Keratinocyte (primary cell): ENCODE measurements at regions not wholly inside any gene's neighbourhood (a gene's known extent, or its start where the extent isn't known, plus 50 kb on each side); places are given as distances from the start of the nearest gene placed in this dataset.
A peak's percentile ranks its signal among the peaks of the same experiment; 100 is the strongest.

Experiments
- EZH2 ChIP-seq: IDR thresholded peaks from one replicate; pipeline ENCODE4 v1.6.1; 2012; ENCODE audit warnings: inconsistent platforms, mild to moderate bottlenecking, low read length, moderate library complexity
- TF ChIP-seq, protein P1 (sequence below), 3 experiments: IDR thresholded peaks in 1 of 3; conservative IDR thresholded peaks in 1 of 3; optimal IDR thresholded peaks in 1 of 3; 2 replicates in 2 of 3; 3 replicates in 1 of 3; pipeline versions ENCODE3 to v1.5.1; 2011; ENCODE audit warnings: low read length in 3 of 3, mild to moderate bottlenecking in 3 of 3, moderate library complexity in 2 of 3, control low read depth in 1 of 3, inconsistent platforms in 1 of 3; ENCODE audit not compliant: insufficient read depth in 2 of 3; ENCODE audit errors: extremely low read depth in 1 of 3

DNA sequence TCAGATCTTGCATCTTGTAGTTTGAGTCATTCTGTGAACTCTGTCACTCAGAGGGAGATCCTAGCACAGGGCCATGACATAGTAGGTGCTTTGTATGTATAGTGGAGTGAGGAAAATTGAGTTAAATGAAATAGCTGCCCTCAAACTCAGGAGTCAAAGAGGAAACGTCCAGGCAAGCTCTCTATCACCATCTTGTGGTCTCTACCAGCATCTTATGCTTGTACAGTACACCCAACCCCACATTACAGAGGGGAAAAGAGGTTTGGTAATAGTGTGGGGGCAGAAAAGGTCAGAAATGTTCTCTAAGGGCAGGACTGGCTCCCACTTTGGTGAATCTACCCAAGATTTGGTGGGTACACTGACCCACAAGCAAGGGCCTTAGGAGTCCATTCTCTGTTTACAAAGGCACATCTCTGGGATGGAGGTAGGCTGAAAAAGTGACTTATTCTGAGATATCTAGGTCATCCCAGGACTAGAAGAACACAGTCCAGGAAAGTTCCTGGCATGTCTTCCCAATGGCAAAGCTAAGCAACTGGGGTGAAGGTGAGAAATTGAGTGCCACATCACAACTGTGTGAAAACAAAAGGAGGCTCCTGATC, 131.8 kb downstream of the OR13H1 start:
- TF ChIP-seq, protein P1, sequence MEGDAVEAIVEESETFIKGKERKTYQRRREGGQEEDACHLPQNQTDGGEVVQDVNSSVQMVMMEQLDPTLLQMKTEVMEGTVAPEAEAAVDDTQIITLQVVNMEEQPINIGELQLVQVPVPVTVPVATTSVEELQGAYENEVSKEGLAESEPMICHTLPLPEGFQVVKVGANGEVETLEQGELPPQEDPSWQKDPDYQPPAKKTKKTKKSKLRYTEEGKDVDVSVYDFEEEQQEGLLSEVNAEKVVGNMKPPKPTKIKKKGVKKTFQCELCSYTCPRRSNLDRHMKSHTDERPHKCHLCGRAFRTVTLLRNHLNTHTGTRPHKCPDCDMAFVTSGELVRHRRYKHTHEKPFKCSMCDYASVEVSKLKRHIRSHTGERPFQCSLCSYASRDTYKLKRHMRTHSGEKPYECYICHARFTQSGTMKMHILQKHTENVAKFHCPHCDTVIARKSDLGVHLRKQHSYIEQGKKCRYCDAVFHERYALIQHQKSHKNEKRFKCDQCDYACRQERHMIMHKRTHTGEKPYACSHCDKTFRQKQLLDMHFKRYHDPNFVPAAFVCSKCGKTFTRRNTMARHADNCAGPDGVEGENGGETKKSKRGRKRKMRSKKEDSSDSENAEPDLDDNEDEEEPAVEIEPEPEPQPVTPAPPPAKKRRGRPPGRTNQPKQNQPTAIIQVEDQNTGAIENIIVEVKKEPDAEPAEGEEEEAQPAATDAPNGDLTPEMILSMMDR (optimal IDR thresholded peaks at IDR 0.05 in 1 of 3, IDR thresholded peaks at IDR 0.05 in 1 of 3, conservative IDR thresholded peaks at IDR 0.05 in 1 of 3; ENCODE audit: extremely low read depth in 1 of 3, insufficient read depth in 2 of 3, low read length in 3 of 3) = peak; percentile 57 to 83 (median 61)
- no peak for TF ChIP-seq EZH2
